Chondrocyte (in vitro differentiated cells): ENCODE measurements at regions not wholly inside any gene's neighbourhood (a gene's known extent, or its start where the extent isn't known, plus 50 kb on each side); places are given as distances from the start of the nearest gene placed in this dataset.

Experiments used
- DNase-seq: peaks from one replicate; pipeline ENCODE4 v3.0.0; 2021; ENCODE audit warnings: mixed read lengths, low spot score
- H3K27ac Mint-ChIP-seq: one replicate; pipeline ENCODE4 v1.8.0; 2021; ENCODE audit warnings: mild to moderate bottlenecking, moderate library complexity, mixed read lengths; ENCODE audit not compliant: unreplicated experiment
- H3K27me3 Mint-ChIP-seq: 2 replicates; pipeline ENCODE4 v1.8.0; 2021; ENCODE audit warnings: low read depth, mixed read lengths
- H3K36me3 Mint-ChIP-seq: 2 replicates; pipeline ENCODE4 v1.8.0; 2021; ENCODE audit warnings: low read depth, mixed read lengths
- H3K4me1 Mint-ChIP-seq: 2 replicates; pipeline ENCODE4 v1.8.0; 2021; ENCODE audit warnings: low read depth, mild to moderate bottlenecking, mixed read lengths
- H3K4me3 Mint-ChIP-seq: one replicate; pipeline ENCODE4 v1.8.0; 2021; ENCODE audit warnings: mild to moderate bottlenecking, moderate library complexity, mixed read lengths; ENCODE audit not compliant: unreplicated experiment
- H3K9me3 Mint-ChIP-seq: 2 replicates; pipeline ENCODE4 v1.8.0; 2021; ENCODE audit warnings: low read depth, mixed read lengths
- CTCF ChIP-seq: fragments of 200-600 bp; sonication (generic); IDR thresholded peaks from 2 replicates; pipeline ENCODE4 v1.5.0; 2021; ENCODE audit warnings: antibody characterized with exemption, mild to moderate bottlenecking, moderate library complexity

GRCh38 chr15:98513428-98513986 is 134.8 kb upstream of the IGF1R start:
- Mint-ChIP-seq H3K36me3 (no peaks in the 10 kb centered on the region), H3K4me1 (no peaks in the 10 kb centered on the region), H3K4me3 (no peak overlapping the region), H3K27ac (no peak overlapping the region), H3K9me3 (peaks cover 2% of the 10 kb centered on the region), H3K27me3 (peaks cover 3% of the 10 kb centered on the region)
- no peak for DNase-seq
- no peak for TF ChIP-seq CTCF

DNA sequence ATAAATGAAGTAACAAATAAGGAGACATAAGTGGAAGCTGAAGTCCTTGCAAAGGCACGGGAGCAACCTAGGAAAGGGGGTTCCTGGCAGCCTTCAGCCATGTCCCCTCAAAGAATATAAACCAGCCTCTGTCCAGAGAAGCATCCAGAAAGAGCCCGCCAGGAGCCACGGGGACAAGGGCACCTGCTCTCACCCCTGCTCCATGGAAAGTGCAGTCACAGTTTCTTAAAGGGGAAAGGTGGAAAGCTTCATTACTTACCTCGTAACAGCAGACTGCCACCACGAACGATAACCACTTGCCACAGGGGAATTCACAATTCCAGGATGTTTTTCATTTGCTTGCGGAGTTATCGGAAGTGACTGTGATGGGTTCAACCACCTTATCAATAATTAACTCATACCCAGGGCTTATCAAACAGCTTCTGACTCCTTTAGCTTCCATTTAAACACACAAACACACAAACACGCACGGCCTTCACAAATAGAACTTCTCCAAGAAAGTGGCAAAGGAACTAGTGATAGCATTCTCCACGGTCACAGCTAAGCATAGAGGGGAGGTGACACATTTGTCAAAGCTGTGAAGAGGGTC is 134.2 kb upstream of the IGF1R start:
- no peak for TF ChIP-seq CTCF
- Mint-ChIP-seq H3K4me3 (no peak overlapping the region), H3K27ac (no peak overlapping the region), H3K27me3 (peaks cover 2% of the 10 kb centered on the region), H3K9me3 (peaks cover 2% of the 10 kb centered on the region), H3K4me1 (peaks cover 3% of the 10 kb centered on the region), H3K36me3 (no peaks in the 10 kb centered on the region)
- DNase-seq = no peak

DNA sequence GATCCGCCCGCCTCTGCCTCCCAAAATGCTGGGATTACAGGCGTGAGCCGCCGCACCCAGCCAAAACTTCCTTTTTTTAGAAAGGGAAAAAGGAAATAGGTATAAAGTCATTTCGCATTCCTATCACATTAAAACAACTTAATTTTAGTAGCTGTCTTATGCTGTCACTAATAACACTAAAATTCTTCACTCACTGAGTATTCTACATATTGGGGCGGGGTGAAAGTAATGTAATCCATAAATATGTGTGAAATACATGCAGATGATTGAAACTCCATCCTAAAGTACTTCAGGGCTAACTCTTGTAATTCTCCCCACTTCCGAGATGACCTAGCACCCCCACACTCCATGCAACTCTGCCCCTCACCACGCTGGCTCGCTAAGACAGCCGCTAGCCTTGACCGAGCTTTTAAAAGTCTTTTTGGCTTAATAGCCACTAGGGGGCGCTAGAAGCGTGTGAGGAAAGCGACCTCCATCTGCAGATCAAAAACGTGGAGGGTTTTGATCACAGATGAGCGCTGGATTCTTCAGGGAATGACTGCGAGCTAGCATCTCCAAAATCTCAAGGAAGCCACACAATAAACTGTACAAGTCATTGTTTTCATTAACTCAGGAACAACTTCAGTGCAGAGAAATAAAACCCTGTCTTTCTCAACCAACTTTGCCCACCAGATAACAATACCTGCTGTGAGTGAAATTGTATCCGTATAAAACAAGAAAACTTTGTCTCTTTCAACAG is 129.3 kb upstream of the IGF1R start:
- Mint-ChIP-seq H3K27ac (peak overlapping the region; percentile 17), H3K9me3 (no peaks in the 10 kb centered on the region), H3K4me3 (peak overlapping the region; percentile 49), H3K4me1 (peaks cover 10% of the 10 kb centered on the region), H3K27me3 (no peaks in the 10 kb centered on the region), H3K36me3 (no peaks in the 10 kb centered on the region)
- TF ChIP-seq CTCF = peak; percentile 88
- DNase-seq = no peak

GRCh38 chr15:98519767-98520550 is 128.4 kb upstream of the IGF1R start:
- Mint-ChIP-seq H3K27ac (no peak overlapping the region), H3K4me3 (no peak overlapping the region), H3K9me3 (no peaks in the 10 kb centered on the region), H3K4me1 (peaks cover 19% of the 10 kb centered on the region), H3K36me3 (no peaks in the 10 kb centered on the region), H3K27me3 (no peaks in the 10 kb centered on the region)
- DNase-seq = no peak
- no peak for TF ChIP-seq CTCF

DNA sequence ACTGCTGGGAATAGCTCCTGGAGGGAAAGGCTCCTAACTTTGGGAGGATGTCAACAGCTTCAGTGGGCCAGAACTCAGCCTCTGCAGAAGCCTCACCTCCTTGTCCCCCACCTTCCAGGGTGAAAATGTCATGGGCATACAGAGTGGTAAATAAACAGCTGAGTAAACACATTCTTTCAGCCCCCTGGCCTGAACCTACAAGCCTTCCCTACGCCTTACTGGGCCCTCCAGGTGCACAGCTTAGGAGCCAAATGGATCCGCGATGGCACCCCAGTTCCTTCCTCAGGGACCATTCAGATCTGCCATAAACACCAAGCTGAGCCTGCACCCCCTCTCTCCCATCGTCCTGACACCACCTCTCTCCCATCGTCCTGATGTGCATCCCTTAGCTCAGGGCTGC is 126.2 kb upstream of the IGF1R start:
- H3K36me3 Mint-ChIP-seq = no peaks in the 10 kb centered on the region
- no peak overlapping the region for H3K27ac Mint-ChIP-seq
- no peaks in the 10 kb centered on the region for H3K9me3 Mint-ChIP-seq
- H3K4me3 Mint-ChIP-seq = no peak overlapping the region
- peaks cover 28% of the 10 kb centered on the region for H3K4me1 Mint-ChIP-seq
- no peak for TF ChIP-seq CTCF
- H3K27me3 Mint-ChIP-seq = no peaks in the 10 kb centered on the region
- DNase-seq = no peak
